Tibial nerve (tissue), 4 donors: ENCODE measurements at regions not wholly inside any gene's neighbourhood (a gene's known extent, or its start where the extent isn't known, plus 50 kb on each side); places are given as distances from the start of the nearest gene placed in this dataset.
A peak's percentile ranks its signal among the peaks of the same experiment; 100 is the strongest.

ENCODE experiments used
- DNase-seq, 2 donors: peaks; one replicate each; pipeline ENCODE4 v3.0.0-alpha.2; 2019; ENCODE audit warnings: low spot score in 2 of 2
- H3K27ac ChIP-seq, 4 donors: fragments of 200-600 bp; sonication (generic) in 3 of 4; one replicate each; pipeline ENCODE4 v1.5.1; 2017 to 2019; ENCODE audit warnings: mild to moderate bottlenecking in 1 of 4
- H3K27me3 ChIP-seq, 2 donors: fragments of 200-600 bp; sonication (generic) in 1 of 2; one replicate each; pipeline versions ENCODE4 v1.5.1 to v1.6.0; 2017 to 2019
- H3K36me3 ChIP-seq, 3 donors: fragments of 200-600 bp; sonication (generic); one replicate each; pipeline ENCODE4 v1.5.1; 2018 to 2019
- H3K4me1 ChIP-seq, 4 donors: fragments of 200-600 bp; sonication (generic) in 3 of 4; one replicate each; pipeline ENCODE4 v1.5.1; 2017 to 2019
- H3K4me3 ChIP-seq, 4 donors: fragments of 200-600 bp; sonication (generic) in 3 of 4; one replicate each; pipeline ENCODE4 v1.5.1; 2017 to 2019; ENCODE audit warnings: mild to moderate bottlenecking in 1 of 4, moderate library complexity in 1 of 4
- H3K9me3 ChIP-seq, 4 donors: fragments of 200-600 bp; sonication (generic) in 3 of 4; one replicate each; pipeline ENCODE4 v1.5.1; 2017 to 2019
- EP300 ChIP-seq, 2 donors: sonication (generic); formaldehyde crosslinking; IDR thresholded peaks; one replicate each; pipeline ENCODE4 v1.6.1; 2017; ENCODE audit warnings: antibody characterized with exemption in 2 of 2, mild to moderate bottlenecking in 1 of 2
- POLR2A ChIP-seq, 2 donors: fragments of 450-650 bp; IDR thresholded peaks; one replicate each; pipeline ENCODE4 v1.6.1; 2017; ENCODE audit warnings: antibody characterized with exemption in 2 of 2, mild to moderate bottlenecking in 2 of 2, moderate library complexity in 2 of 2
- WGBS, 2 donors: methylation state at CpG; one replicate each; pipeline ENCODE4 v1.1.5; 2018; 5-methylcytosine and 5-hydroxymethylcytosine counted together
- TF ChIP-seq, protein P1 (sequence below), 5 experiments: fragments of 200-600 bp in 3 of 5; fragments of 450-650 bp in 2 of 5; sonication (generic) in 3 of 5; IDR thresholded peaks; one replicate each; pipeline ENCODE4 v1.5.1; 2016 to 2019; ENCODE audit warnings: antibody characterized with exemption in 5 of 5, mild to moderate bottlenecking in 3 of 5, moderate library complexity in 2 of 5

DNA sequence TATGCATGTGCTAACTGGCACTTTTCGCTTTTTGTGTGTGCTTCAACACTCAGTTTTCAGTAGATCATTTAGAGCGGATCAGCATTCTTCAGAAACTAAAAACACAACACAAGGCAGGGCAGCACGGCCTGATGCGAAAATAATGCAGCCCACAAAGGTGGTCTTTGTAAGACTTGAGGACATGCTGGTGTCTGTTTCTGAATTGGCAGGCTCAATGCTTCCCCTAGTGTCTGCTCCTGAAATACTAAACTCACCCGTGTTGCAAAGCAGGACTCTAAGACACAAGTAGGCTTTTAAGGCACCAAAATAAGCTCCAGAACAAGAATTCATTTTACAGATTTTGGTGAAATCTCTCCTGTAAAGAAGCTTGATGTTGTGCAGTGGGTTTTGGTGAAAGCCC is 676.5 kb downstream of the TENT5A start:
- no peak for DNase-seq
- Histone ChIP-seq H3K27ac (no peak overlapping the region), H3K9me3 (no peaks in the 10 kb centered on the region), H3K4me1 (no peaks in the 10 kb centered on the region), H3K4me3 (no peak overlapping the region), H3K36me3 (no peaks in the 10 kb centered on the region), H3K27me3 (no peaks in the 10 kb centered on the region)
- TF ChIP-seq, protein P1, sequence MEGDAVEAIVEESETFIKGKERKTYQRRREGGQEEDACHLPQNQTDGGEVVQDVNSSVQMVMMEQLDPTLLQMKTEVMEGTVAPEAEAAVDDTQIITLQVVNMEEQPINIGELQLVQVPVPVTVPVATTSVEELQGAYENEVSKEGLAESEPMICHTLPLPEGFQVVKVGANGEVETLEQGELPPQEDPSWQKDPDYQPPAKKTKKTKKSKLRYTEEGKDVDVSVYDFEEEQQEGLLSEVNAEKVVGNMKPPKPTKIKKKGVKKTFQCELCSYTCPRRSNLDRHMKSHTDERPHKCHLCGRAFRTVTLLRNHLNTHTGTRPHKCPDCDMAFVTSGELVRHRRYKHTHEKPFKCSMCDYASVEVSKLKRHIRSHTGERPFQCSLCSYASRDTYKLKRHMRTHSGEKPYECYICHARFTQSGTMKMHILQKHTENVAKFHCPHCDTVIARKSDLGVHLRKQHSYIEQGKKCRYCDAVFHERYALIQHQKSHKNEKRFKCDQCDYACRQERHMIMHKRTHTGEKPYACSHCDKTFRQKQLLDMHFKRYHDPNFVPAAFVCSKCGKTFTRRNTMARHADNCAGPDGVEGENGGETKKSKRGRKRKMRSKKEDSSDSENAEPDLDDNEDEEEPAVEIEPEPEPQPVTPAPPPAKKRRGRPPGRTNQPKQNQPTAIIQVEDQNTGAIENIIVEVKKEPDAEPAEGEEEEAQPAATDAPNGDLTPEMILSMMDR (IDR thresholded peaks at IDR 0.05): peak in 3 of 5 experiments; percentile 15 to 48 (median 41)
- no peak for TF ChIP-seq POLR2A (IDR thresholded peaks at IDR 0.05)
- 41 to 42% methylated on average over 5 of the region's 5 CpGs for WGBS, 2 donors

DNA sequence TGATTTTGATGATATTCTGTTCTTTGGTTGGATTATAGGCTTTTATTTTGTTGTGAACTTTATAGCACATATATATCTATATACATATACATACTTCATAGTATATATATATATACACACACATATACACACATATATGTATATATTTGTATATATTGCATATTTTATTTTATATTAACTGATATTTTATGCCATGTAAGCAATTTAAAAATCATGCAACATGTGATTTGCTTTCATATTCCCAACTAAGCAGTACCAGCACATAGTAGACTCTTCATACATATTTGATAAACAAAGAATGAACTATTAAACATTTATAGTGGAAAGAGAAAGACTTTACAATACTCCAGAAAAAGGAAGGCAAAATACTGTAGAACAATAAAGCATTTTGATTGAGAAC is 679.2 kb downstream of the TENT5A start:
- Histone ChIP-seq H3K36me3 (no peaks in the 10 kb centered on the region), H3K4me3 (no peak overlapping the region), H3K27ac (no peak overlapping the region), H3K27me3 (no peaks in the 10 kb centered on the region), H3K9me3 (no peaks in the 10 kb centered on the region), H3K4me1 (no peaks in the 10 kb centered on the region)
- TF ChIP-seq POLR2A (IDR thresholded peaks at IDR 0.05) (no peak), EP300 (IDR thresholded peaks at IDR 0.05) (no peak)
- TF ChIP-seq, protein P1 (IDR thresholded peaks at IDR 0.05): no peak
- no peak for DNase-seq

DNA sequence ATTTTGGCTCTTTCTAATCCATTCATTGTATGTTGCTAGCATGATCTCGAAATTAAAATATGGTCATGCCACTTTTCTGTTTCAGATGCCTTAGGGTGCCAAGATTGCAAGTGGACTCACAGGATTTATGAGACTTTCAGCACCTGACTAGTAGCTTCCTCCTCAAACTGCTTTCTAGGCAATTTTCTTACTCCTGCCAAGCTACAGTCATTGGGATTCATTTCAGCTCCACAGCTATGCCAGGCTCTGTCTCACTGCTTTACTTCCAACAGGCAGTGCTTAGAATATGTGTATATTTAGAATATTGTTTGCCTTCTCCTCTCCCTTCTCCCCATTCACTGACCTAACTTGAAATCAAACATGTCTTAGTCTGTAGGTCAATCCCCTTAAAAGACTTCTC is 681.4 kb downstream of the TENT5A start:
- TF ChIP-seq POLR2A (IDR thresholded peaks at IDR 0.05) (no peak), EP300 (IDR thresholded peaks at IDR 0.05) (no peak)
- TF ChIP-seq, protein P1 (IDR thresholded peaks at IDR 0.05): no peak
- Histone ChIP-seq H3K27me3 (no peaks in the 10 kb centered on the region), H3K4me1 (no peaks in the 10 kb centered on the region), H3K27ac (no peak overlapping the region), H3K4me3 (no peak overlapping the region), H3K9me3 (no peaks in the 10 kb centered on the region), H3K36me3 (no peaks in the 10 kb centered on the region)
- DNase-seq: no peak
- 92 to 95% methylated on average over 1 of the region's 1 CpG for WGBS, 2 donors

DNA sequence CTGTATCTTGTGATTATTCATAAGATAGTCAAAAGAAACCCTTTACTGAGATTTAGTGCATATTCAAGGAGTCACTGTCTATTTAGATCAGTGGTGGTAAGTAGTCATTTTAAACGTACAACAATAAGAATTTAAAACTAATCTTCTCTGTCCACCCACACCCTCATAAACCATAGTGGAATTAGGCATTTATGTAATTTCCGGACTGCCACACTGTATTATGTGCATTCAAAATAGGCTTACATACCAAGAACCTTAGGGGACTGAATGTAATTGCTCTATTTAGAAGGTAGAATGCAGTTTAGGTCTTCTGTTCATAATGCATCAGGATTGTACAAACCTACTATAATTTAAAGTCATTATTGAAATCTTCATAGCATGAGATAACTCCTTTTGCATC is 685.4 kb downstream of the TENT5A start:
- no peak overlapping the region for H3K27ac ChIP-seq
- H3K4me1 ChIP-seq: no peaks in the 10 kb centered on the region
- H3K4me3 ChIP-seq: no peak overlapping the region
- peaks cover 0 to 3% (median 0%) of the 10 kb centered on the region in 4 donors for H3K9me3 ChIP-seq
- no peaks in the 10 kb centered on the region for H3K36me3 ChIP-seq
- H3K27me3 ChIP-seq: no peaks in the 10 kb centered on the region
- WGBS, 2 donors: 35 to 45% methylated on average over 2 of the region's 2 CpGs
- TF ChIP-seq EP300 (IDR thresholded peaks at IDR 0.05) (no peak), POLR2A (IDR thresholded peaks at IDR 0.05) (no peak)
- TF ChIP-seq, protein P1 (IDR thresholded peaks at IDR 0.05): no peak
- DNase-seq: no peak

DNA sequence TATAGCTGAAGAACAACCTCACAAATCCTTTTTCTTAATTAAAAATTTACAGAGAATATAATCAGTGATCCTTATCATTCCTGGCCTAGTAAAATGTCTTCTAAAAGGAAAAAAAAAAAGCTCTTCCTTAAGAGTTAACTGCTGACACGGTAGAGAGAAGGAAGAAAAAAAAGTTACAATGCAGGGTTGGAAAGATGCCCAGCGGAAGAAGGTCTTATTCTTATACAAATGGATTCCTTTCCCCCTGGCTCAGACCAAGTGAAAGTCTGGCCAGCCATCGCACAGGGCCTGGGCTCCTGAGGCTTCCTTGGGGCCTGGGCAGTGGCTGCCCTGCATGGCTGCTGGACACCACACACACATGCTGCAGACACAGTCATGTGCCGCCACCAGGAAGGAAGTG is 688.6 kb downstream of the TENT5A start:
- H3K4me3 ChIP-seq: no peak overlapping the region
- H3K27ac ChIP-seq: no peak overlapping the region
- no peaks in the 10 kb centered on the region for H3K36me3 ChIP-seq
- WGBS, 2 donors: 53 to 69% methylated on average over 4 of the region's 4 CpGs
- TF ChIP-seq, protein P1 (IDR thresholded peaks at IDR 0.05): no peak
- TF ChIP-seq EP300 (IDR thresholded peaks at IDR 0.05) (no peak), POLR2A (IDR thresholded peaks at IDR 0.05) (no peak)
- no peaks in the 10 kb centered on the region for H3K27me3 ChIP-seq
- H3K9me3 ChIP-seq: peaks cover 0 to 3% (median 0%) of the 10 kb centered on the region in 4 donors
- no peak for DNase-seq
- no peaks in the 10 kb centered on the region for H3K4me1 ChIP-seq
